ENCODE measurements at regions not wholly inside any gene's neighbourhood (a gene's known extent, or its start where the extent isn't known, plus 50 kb on each side); places are given as distances from the start of the nearest gene placed in this dataset.

DNA sequence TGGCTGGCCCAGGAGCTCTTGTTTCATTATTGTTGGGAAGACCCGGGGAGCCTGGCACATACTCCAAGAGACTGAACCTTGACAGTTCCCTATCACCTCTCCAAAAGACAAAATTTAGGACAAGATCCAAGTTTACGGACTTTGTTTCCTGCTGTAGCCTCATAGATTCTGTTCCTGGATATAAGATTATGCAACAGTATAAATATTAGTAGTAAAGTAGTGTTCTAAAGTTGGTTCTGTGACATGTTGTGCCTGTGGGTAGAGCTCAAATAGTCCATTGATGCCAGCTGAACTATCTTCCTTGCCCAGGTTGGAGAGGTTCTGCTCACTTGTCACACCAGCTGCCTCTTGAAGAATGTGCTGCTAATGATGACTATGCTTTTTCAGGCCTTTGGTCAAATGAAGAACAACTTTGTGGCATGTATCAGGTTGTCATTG lies 430.2 kb downstream of the DMAC1 start:
- TF ChIP-seq POLR2A (IDR thresholded peaks at IDR 0.05; ENCODE audit: low read length): no peak
- no peak for TF ChIP-seq GATA1 (IDR thresholded peaks at IDR 0.05; ENCODE audit: low read depth, low read length)
- no peak for DNase-seq

DNA sequence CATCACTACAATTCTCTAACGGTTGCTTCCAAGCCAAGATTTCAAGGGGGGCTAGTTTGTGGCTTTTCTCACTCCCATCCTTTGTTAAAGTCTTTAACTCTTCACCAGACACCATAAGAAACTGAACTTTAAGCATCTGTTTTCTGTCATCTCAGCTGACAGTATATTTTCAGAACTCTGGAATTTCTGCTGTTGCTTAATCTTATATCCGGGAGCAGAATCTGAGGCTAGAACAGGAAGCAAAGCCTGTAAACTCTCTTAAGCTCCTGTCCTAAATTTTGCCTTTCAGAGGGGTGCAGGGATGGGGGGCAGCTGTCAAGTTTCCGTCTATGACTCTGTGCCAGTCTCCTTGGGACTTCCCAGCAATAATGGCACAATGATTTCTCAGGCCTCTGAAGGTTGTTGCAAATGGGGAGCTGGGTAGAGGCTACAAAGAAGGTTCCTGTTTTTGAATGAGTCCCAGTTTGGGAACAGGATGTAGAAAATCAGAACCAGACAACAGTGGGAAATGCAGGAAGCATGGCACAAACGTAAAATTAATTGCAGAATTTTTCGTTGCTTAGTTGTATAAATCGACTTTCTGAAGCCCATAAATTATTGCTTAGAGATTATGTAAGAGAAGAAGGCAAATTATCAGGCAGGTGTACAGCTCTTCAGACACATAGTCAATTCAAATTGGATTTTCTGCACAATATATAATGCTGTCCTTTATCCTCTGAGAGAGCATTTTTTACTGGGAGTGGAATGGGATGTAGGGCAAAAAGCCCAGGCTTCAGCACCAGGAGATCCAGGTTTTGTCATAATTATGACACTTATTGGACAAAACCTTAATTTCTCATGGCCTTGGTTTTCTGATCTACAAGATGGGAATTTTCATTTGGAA lies 430.9 kb downstream of the DMAC1 start:
- TF ChIP-seq POLR2A (IDR thresholded peaks at IDR 0.05; ENCODE audit: low read length) (no peak), GATA1 (IDR thresholded peaks at IDR 0.05; ENCODE audit: low read depth, low read length) (no peak)
- no peak for DNase-seq

DNA sequence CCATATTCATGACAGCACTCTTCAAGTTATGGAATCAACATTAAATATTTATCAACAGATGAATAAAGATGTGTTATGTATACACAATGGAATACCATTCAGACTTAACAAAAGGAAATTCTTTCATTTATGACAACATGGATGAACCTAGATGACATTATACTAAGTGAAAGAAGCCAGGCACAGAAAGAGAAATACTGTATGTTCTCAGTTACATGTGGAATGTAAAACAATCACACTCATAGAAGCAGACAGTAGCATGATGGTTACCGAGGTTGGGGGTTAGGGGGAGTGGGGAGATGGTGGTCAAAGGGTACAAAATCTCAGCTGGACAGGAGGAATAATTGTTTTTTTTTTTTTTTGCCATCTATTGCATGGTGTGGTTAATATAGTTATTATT lies 431.9 kb downstream of the DMAC1 start:
- no peak for DNase-seq

DNA sequence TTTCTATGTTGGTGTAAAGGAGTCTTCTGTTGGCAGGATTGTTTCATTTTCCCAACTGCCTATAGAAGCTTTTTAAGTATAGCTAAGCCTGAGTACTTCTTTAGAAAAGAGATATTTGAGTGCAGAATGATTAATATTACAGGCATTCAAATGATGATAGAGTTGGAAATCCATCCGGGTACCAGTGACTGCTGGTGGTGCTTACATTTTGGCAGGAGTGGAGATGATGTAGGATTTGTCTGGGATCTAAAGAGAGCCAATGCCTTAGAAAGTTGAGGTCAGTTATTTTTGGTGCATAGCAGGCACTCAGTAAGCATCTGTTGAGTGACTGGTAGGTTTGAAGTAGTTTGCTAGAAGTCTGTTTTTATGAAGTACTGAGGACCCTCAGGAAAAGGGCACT lies 433.5 kb downstream of the DMAC1 start:
- DNase-seq: no peak
- TF ChIP-seq POLR2A (IDR thresholded peaks at IDR 0.05; ENCODE audit: low read length) (no peak), GATA1 (IDR thresholded peaks at IDR 0.05; ENCODE audit: low read depth, low read length) (no peak)

More for the DNA sequence above, 431.9 kb downstream of the DMAC1 start:
- TF ChIP-seq POLR2A (IDR thresholded peaks at IDR 0.05; ENCODE audit: low read length) (no peak), GATA1 (IDR thresholded peaks at IDR 0.05; ENCODE audit: low read depth, low read length) (no peak)

DNA sequence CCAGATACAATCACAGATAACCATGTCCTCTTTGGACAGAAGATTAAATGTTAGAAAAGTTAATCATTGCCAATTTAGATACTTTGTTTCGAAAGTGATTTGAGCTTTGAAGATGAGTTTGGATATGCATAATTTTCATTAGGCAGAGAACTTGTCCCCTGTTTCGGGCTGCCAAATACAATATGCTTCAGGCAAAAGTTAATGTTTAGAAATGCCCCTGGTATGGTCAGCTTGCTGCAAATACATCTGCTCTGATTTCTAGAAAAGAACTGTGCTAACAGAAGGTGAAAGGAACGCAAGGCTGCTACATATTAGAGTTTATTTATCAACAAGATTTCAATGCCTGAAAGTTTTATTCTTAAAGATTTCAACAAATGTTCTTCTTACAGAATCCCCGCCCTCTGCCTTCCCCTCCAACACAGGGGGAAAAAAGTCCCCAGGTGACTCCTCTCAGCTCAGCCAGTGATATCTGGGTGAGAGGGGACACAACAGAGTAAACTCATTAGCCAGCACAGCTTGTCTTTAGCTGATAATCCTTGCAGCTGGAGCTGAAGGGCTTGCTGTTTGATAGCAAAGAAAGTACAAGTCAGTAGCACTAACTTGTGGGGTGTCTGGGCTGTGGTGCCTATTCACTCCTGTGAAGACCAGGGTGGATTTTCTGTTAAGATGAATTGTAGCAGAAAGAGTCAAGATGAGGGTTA lies 435.7 kb downstream of the DMAC1 start:
- DNase-seq: no peak
- no peak for TF ChIP-seq GATA1 (IDR thresholded peaks at IDR 0.05; ENCODE audit: low read depth, low read length)
- no peak for TF ChIP-seq POLR2A (IDR thresholded peaks at IDR 0.05; ENCODE audit: low read length)

DNA sequence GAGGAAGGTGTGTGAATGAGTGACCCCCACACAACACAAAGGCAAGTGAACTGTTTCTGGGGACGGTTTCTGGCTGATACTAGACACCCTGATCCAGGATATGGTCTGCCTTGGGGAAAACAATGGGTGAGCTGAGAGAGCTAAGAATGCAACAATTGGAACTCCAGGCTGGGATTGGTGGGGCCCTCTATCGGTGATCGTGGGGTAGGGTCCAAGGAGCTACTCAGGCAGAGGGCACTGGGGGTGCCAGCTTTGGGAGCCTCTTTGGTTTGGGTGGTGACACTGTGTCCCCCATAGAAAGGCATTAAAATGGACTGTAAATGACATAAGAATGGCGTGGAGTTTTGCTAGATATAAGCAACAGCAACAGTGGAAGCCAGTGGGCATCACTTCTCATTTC lies 439.1 kb downstream of the DMAC1 start:
- TF ChIP-seq GATA1 (IDR thresholded peaks at IDR 0.05; ENCODE audit: low read depth, low read length) (no peak), POLR2A (IDR thresholded peaks at IDR 0.05; ENCODE audit: low read length) (no peak)
- DNase-seq: no peak

DNA sequence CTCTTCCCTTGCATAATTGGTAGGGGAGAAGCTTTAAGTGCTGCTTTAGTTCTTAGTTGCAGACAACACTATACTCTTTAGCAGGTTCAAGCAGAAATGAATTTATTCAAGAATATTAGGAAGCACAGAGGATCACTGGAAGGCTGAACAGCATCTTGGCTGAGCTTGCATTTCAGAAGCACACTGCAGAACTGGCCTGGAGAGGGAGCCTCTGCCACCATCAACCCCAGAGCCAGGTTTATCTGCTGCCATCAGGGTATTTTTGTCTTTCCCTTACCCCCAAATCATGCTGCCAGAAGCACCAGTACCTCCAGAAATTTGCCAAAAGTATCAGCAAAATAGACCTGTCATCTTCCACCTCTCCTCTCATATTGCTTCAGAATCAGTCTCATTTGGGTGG lies 440.7 kb downstream of the DMAC1 start:
- DNase-seq: no peak
- TF ChIP-seq POLR2A (IDR thresholded peaks at IDR 0.05; ENCODE audit: low read length) (no peak), GATA1 (IDR thresholded peaks at IDR 0.05; ENCODE audit: low read depth, low read length) (no peak)

DNA sequence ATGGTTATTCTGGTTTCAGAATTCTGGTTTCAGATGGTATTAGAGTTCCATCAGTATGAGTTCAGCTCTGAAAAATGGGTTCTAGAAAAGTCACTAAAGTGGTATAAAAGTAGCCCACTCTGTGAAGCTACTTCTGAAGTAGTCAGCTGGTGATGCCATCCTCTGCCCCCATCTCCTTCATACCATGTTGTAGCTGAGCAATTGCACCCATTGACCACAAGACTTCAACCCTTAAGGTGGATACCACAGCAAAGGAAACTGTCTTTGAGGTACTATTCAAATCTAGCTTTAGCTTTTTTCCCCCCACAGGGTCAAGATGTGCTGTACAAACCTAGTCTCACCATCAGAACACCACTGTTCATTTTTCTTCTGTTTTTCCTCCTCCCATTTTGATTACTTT lies 444.9 kb downstream of the DMAC1 start:
- no peak for DNase-seq
- TF ChIP-seq GATA1 (IDR thresholded peaks at IDR 0.05; ENCODE audit: low read depth, low read length) (no peak), POLR2A (IDR thresholded peaks at IDR 0.05; ENCODE audit: low read length) (no peak)

DNA sequence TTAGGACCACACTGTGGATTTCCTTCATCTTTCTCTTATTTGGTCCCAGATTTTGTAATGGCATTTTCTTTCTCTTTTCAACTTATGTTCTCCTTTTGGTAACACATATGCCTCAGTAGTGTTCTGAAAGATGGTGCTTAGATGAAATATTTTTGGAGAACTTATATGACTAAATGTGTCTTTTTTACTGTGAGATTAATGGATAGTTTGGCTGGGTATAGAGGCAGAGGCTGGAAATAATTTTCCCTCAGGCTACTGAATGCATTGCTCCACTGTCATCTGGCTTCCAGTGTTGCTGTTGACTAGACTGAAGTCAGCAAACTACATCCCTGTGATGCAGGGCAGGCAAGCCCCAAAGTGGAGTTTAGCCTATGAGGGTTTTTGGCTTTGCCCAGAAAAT lies 450.9 kb downstream of the DMAC1 start:
- DNase-seq: no peak
- TF ChIP-seq POLR2A (IDR thresholded peaks at IDR 0.05; ENCODE audit: low read length): no peak

DNA sequence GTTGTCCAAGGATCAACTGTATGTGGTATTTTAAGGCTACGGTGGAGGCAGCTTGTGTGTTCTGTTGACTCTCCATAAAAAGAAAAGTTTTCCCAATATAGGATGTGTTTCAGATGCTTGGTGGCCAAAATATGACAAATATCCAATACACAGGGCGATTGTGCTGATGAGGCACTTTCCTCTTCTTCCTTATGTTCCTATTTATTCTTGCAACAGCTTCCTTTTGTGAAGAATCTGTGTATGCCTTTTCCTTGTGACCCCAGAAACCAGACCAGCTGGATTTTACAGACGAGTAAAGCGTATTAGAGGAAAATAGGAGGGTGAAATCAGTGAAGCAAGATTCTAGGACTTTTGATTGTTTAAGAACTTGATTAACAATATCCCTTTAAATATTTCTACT lies 452.0 kb downstream of the DMAC1 start:
- no peak for DNase-seq
- TF ChIP-seq GATA1 (IDR thresholded peaks at IDR 0.05; ENCODE audit: low read depth, low read length): no peak
- no peak for TF ChIP-seq POLR2A (IDR thresholded peaks at IDR 0.05; ENCODE audit: low read length)

DNA sequence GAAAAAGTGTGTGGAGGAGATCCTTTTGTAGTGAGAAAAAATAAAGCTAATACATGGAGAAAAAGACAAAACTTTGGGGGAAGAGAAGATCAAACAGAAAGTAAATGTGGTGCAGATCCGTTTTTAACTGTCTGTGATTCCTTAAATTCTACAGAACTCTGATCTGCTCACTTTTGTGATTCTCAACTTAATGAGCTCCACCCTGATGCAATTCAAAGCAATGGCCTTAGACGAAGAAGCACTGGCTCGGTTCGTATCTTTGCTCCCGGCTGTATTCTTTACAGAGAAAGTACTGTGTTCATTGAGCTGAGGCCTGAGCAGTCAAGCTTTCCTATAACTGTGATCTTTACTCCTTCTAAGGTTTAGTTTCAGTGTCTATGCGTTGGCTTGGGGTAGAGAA lies 453.4 kb downstream of the DMAC1 start:
- DNase-seq: no peak
- TF ChIP-seq POLR2A (IDR thresholded peaks at IDR 0.05; ENCODE audit: low read length) (no peak), GATA1 (IDR thresholded peaks at IDR 0.05; ENCODE audit: low read depth, low read length) (no peak)

DNA sequence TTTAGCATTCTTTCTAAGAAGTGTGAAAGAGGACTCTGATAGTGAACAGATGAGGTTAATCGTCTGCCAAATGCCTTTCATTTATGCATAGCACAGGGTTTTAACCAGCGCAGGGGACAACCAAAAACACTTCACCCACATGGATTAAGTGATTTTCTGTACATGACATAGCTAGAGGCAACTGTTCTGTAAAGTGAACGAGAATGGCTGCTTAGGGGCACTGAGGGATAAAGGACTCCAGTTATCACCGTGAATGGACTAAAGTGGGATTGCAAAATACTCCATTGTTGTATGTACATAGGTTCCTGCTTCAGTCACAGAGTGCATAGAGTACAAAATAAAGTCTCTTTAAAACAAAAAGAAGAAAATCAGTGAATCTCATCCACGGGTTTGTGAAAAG lies 456.8 kb downstream of the DMAC1 start:
- TF ChIP-seq POLR2A (IDR thresholded peaks at IDR 0.05; ENCODE audit: low read length) (no peak), GATA1 (IDR thresholded peaks at IDR 0.05; ENCODE audit: low read depth, low read length) (no peak)
- no peak for DNase-seq

DNA sequence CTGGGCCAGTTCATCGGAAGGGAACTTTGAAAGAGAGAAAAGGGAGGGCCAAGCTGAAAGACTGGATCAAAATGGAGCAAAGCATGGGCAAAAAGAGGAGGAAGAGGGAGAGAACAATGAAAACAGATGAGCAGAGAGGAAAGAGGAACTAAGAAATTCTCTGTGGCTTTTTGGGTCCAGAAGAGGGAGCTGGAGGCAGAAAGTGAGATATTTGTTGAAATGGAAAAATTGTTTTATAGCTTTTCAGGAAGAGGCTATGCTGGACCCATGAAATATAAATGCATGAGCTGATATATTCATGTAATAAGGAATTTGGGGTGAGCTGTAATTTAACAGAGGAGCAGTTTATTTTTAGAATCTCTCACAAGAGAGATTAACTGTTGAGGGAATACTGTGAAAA lies 457.3 kb downstream of the DMAC1 start:
- no peak for DNase-seq
- TF ChIP-seq POLR2A (IDR thresholded peaks at IDR 0.05; ENCODE audit: low read length): no peak
- no peak for TF ChIP-seq GATA1 (IDR thresholded peaks at IDR 0.05; ENCODE audit: low read depth, low read length)

DNA sequence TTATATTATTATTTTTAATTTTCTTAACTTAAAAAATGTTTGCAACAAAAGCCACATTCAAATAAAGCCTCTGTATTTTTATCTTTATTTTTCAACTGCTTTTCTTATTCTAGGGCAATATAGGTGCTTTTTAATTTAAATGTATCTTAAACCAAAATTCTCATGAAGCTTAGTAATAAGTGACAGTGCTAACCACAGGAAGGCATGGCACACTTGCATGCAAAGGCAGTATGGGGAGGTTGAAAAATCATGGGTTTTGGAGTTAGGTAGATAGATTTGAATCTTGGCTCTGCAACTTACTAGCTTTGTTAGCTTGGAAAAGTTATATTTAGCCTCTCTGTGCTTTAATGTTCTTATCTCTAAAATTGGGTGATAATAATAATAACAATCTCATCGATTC lies 458.0 kb downstream of the DMAC1 start:
- TF ChIP-seq POLR2A (IDR thresholded peaks at IDR 0.05; ENCODE audit: low read length) (no peak), GATA1 (IDR thresholded peaks at IDR 0.05; ENCODE audit: low read depth, low read length) (no peak)
- no peak for DNase-seq

DNA sequence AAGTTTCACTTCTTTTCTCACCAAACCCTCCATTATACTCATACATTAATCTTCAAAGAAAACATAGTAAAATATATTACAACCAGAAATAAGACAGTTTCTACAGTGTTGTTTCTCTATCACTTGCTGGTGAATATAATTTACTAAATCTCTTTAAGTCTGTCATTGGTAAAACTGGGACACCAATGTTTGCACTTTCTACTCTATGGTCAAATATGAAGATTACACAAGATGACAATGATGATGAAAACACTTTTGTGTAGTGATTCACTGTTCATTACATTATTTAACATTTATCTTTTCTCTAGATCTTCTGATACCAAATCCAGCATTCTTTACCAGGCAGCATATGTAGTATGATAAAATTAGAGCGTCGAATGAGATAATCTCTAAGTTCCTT lies 459.1 kb downstream of the DMAC1 start:
- TF ChIP-seq POLR2A (IDR thresholded peaks at IDR 0.05; ENCODE audit: low read length): no peak
- no peak for TF ChIP-seq GATA1 (IDR thresholded peaks at IDR 0.05; ENCODE audit: low read depth, low read length)
- DNase-seq: no peak
